HG03457 (cell line): ENCODE measurements at regions not wholly inside any gene's neighbourhood (a gene's known extent, or its start where the extent isn't known, plus 50 kb on each side); places are given as distances from the start of the nearest gene placed in this dataset.
"Not testable (repeated sequence)": the region's sequence is repeated elsewhere in the genome, so short reads cannot be mapped to it uniquely, and the experiment has no call there.

Source experiments
- ATAC-seq: cut with Tn5 transposase; IDR thresholded peaks from one replicate; pipeline ENCODE4 v1.9.1; 2021; ENCODE audit warnings: moderate number of reproducible peaks; ENCODE audit not compliant: unreplicated experiment

DNA sequence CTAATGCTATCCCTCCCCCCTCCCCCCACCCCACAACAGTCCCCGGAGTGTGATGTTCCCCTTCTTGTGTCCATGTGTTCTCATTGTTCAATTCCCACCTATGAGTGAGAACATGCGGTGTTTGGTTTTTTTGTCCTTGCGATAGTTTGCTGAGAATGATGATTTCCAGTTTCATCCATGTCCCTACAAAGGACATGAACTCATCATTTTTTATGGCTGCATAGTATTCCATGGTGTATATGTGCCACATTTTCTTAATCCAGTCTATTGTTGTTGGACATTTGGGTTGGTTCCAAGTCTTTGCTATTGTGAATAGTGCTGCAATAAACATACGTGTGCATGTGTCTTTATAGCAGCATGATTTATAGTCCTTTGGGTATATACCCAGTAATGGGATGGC is 133.7 kb upstream of the ANK3 start:
- ATAC-seq, result not testable (repeated sequence)

DNA sequence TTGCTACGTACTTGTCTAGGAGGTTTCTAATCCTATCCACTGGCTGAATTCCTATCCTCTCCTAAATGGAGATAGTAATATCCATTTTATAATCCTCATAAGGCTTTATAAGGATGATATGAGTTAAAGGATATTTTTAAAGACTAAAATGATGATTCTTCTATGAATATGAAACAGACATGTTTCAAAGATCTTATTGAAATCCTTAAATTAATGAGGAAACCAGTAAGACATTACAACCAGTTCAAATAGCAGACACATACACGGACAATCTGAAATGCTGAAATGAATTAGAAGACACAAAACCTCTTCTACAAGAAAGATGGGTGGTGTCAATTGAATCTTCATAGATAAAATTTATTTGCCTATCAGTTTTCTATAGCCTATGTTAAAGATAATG is 132.9 kb upstream of the ANK3 start:
- ATAC-seq, result no peak

DNA sequence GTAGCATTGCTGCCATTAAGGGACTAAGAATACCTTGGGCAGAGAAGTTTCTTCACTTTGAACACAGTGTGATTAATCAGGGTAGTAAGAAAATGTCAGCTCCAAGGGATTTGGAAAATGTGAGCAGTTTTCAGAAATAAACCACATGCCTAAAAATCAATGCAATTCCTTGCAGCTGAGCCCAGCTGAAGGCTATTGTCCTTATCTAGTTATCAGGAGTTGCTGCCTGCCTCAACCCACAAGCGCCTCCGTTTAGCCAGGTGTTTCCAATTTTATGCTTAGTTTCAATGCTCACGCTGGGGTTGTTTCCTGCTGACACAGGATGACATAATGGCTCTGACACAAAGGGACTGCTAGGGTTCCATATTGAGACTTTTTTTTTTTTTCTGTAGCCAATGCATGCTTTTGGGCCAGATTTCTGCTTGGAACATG is 132.3 kb upstream of the ANK3 start:
- peak; percentile 60 for ATAC-seq

DNA sequence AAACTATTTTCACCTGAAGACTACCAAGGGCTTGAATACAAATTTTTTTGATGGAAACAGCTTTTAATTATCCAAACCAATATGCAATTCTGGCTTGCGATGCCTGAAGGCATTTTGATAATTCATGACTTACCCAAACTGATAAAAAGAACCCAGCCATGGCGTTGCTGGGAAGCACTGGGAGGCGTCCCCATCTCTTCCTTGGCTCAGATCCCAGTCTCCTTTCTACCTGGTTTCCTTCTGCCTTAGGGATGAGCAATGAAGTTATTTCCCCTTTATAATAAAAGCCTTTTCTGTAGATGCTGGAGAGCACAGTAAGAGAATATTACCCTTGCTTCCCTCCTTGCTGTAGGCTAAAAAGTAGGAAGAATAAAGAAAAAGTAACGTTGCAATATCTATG is 129.1 kb upstream of the ANK3 start:
- ATAC-seq, result no peak

DNA sequence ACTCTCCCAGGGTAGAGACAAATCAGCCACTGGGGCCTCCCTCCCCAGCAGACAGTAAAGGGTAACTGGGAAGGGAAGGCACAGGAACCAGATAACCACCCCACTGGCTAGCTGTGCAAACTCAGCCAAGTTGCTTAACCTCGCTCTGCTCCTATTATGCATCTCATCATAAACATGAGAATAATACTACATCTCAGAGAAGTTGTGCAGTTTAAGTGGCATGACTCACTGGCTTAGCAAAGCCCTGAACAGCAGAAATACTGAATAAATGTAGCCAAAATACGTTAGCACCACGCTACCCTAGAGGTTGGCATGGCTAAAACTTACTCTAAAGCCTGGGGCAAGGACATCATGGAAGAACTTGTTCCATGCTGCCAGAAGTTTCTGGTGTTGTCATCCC is 128.1 kb upstream of the ANK3 start:
- no peak for ATAC-seq

DNA sequence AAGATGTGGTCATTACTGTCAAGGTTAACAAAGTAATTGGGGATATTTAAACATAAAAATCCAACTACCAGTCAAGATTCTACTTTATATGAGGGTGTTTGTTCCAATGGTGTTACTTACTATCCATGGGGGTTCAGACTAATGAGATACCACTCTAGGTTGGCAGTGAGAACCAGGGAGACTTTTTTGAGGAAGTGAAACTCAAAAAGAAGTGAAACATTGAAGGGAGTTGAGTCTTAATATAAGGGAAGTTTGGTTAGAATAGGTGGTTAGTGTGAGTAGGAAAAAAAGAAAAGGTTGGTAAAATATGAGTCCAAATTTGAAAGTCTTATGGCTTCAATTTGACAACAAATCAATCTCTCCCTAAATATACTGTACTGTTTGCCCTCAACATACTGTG is 123.6 kb upstream of the ANK3 start:
- peak; percentile 84 for ATAC-seq

DNA sequence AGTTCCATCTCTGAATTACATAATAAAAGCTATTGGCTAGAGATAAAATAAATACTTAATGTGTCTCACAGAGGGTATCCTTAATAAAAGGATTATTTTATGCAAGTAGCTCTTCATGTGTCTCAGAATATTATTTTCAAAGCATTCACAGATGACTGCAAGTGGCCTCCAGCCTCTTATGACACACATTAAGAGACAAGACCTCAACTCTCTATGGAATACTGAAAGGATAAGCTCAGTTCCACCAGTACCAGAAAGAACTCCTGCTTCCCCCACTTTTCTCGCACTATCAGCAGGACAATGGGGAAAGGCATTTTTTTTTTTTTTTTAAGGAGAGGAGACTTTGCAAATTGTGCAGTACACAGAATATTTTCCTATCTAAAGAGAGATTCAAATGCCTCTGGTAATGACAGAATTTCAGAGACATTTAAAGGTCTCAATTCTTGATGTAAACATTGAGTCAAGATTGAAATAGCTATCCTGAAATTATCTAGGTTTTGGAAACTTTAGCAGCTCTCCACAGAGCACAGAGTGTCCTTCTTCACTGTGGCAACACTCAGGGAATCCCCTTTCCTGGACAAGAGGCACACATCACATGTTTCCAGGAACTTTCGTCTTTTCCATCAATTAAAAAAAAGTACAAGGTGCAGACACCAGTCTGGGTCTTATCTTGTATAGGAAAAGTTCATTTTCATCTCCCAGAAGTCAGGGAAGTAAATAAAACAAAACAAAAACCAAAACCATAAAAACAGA is 122.0 kb upstream of the ANK3 start:
- ATAC-seq, result no peak

DNA sequence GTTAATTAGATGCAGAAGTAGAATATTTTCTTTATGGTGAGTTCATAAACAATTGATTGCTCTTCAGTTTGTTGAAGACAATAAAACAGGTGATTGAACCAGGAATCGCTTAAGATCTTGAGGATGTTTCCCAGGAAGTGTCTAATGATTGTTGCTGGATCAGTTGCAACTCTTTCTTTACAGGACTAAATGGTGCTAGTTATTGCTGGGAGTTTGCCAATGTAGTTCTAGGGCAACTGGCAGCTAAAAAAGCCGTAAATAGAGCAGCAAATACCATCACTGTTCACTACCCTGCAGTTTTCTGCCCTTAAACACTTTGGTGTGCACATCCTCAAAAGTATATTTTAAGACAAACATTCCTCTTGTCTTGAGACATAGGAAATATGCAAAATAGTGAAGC is 119.2 kb upstream of the ANK3 start:
- ATAC-seq, result no peak

DNA sequence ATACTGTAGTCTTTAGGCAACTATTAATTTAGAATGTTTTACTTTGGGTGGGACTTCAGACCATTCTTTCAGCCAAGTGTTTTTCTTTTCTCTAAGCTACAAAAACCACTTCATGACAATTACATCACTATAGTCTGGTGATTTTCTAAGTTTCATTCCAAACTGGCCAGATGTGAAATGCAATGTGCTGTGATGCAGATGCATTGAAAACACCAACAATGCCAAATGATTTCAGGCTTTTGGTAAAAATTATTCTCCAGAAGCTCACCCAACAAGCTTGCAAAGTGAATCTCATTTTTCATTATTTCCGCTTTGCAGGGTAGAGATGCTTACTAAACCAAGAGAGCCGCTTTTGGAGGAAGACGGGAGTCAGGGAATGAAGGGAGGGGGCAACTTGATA is 118.4 kb upstream of the ANK3 start:
- no peak for ATAC-seq

DNA sequence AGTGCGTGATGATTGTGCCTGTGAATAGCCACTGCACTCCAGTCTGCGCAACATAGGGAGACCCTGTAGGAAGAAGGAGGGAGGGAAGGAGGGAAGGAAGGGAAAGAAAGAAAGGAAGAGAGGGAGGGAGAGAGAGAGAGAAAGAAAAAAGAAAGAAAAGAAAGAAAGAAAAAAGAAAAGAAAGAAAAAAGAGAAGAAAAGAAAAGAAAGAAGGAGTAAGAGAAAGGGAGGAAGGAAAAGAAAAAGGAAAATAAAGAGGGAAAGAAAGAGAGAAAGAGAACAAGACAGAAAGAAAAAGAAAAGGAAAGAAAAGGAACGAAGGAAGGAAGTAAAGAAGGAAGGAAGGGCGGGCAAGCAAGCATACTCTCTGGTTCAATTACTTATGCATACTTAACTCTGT is 112.9 kb upstream of the ANK3 start:
- no peak for ATAC-seq

DNA sequence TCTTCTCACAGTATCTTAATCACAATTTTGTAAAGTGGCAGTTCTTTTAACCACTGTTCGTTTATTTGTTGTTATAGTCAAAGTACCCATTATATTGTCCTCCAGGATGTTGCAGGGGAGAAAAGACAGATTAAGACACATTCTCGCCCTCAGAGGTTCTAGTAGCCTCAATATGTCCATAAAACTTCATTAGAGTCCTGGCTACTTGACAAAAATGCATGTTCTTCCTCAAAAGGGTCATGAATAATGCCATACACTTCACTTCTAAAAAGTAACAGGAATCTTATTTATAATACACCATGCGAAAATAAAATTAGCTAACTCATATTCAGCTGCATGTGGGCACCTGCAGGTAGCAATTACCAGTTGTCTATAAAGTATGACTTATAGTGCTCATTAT is 109.3 kb upstream of the ANK3 start:
- ATAC-seq, result no peak

DNA sequence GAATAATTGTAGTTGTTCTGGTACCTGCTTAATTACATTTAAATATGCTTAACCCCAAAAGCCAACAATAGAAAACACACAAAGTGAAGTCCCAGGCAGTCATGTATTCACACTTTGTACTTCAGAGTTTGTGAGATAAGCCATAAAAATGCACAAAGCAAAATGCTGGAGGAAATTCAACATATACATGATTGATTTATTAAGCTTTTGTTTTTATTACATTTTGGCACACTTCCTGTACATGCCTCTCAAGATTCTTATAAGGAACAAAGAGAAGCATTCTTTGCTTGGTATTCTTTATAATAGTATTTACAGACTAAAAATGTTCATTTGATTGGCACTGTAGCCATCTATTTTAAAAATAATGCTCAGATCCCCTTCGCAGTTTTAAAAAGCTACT is 107.7 kb upstream of the ANK3 start:
- no peak for ATAC-seq

DNA sequence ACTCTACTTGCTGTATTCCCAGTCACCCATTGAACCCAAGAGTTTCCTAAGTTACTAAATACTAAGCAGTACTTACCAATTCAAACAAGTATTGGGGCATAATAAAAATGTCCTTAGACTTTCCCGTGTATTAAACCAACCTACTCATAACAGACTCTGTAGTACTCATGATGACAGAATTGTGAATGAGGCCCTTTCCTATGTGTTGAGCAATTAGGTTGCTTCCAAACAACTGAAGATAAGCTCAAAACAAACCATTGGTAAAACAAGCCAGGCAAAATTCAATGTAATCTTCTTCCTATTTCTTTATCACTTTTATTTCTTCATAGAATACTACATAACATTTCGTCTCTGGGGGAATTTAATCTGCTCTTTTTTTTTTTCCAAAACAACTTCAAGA is 106.5 kb upstream of the ANK3 start:
- no peak for ATAC-seq

DNA sequence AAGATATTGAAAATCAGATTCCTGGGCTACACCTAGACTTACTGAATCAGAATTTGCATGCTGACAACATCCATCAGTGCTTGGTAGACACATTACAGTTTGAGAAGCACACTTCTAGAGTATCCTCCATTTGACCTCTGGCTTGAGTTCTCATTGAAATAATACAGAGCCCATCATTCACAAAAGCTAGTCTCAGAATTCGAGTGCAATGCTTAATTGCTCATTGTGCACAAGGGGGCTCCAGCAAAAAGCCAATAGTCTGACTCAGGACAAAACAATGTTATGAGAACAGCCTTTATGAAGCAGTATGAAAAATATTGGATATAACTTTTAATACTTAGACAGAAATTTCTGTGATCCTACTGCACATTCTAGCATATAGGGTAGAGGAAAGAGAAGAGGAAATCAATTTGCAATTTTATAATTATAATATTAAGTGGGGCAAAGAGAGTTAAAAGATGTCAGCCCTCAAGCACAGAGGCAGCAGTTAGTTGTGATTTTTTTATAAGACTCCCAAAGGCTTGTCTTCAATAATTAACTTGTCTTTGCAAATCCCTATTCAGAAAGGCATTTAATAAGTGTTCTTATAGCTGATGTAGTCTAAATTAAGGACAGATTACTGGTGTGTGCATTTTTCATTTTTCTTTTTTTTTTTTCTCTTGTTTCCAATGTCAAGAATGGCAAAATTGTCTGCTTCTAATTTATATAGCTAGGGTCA is 105.8 kb upstream of the ANK3 start:
- ATAC-seq, result no peak

DNA sequence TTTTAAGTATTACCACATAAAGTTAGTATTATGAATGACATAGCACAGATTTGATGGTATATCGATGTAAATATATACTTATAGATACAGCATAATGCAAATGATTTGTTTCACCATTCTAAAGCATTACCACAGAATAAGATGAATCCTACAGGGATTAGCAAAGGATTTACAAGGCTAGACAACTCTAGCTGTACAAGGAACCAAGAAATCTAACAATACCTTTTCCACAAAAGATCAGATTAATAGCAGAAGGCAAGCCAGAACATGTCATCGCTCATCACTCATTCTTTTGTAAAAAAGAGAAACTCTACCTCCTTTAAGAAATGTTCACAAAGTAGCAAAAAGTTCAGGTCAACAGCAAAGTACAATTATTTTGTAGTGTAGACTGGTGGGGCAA is 105.1 kb upstream of the ANK3 start:
- no peak for ATAC-seq

DNA sequence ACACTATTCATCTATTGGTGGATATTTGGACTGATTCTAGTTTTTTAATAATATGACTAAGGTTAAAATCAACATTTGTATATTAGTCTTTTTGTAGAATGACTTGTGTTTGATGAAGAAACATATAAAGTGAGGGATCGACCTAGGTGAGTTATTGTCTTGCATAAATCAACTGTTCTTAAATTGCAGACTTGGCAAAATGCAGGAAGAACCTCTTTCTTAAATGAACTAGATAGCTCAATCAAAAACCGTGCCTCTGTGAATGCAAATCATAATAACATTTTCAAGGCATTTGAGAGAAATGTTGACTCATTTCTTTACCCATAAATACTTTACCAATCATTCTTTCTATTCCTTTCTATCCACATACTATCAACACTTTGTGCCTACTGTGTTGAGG is 101.5 kb upstream of the ANK3 start:
- ATAC-seq, result no peak

DNA sequence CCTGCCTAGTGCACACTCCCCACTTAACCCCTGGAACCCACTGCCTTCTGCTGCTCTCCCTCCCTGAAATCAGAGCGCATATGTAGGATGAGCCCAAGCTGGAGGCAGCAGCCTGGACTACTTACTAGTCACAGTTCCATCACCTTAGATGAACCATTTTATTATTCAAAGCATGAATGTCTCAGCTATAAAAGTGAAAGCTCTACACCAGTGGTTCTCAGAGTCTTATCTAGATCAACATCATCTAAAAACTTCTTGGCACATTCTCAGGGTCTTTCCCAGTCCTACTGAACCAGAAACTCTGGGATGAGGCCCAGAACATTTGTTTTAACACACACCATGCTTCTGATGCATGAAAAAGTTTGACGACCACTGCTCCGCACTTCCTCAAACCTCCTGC is 100.3 kb upstream of the ANK3 start:
- ATAC-seq, result no peak

DNA sequence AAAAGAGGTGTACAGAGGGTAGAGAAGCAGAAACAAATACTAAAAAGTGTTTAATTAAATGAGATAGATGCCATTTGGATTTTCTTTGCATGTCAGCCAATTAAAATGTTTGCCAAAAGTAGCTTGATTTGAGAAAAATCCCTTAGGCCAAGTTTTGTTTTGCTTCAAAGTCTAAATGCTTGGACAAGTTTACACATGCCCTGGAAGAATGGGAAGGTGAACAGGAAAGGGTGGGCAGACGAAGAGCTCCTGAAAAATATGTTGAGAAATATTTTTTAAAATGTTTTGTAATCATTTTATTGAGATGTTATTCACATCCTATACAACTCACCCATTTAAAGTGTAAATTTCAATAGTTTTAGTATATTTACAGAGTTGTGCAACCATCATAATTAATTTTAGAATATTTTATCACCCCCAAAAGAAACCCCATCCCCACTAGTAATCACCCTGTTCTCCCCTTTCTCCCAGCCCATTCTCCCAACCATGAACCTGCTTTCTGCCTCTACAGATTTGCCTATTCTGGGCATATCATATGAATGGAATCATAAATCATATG is 98.5 kb upstream of the ANK3 start:
- ATAC-seq, result no peak

DNA sequence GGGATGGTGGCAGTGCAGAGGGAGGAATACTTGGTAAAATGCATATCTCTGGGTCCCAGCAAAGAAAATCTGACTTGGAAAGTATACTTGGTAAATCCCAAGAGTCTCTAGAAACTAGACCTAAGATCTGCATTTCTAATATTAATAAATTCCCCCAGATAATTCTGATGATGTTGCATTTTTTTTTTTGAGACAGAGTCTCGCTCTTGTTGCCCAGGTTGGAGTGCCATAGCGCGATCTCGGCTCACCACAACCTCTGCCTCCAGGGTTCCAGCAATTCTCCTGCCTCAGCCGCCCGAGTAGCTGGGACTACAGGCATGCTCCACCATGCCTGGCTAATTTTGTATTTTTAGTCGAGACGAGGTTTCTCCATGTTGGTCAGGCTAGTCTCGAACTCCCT is 97.9 kb upstream of the ANK3 start:
- ATAC-seq, result no peak

DNA sequence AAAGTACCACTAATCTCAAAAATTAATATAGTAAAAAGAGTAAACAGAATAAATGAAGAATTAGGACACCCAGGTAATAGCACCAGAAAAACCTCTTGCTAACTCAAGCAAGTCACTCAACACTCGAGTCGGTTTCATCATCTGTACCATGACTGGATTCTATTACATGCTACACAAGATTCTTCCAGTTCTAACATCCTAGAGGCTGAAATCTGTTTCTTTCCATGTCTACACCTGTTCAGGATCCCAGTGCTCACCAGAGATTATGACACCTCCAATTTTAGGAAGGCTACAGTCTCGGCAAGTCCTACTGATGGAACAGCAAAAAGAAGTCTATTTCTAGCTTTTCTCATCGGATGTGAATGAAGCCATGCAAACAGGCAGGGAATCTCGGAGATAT is 95.3 kb upstream of the ANK3 start:
- ATAC-seq, result no peak

DNA sequence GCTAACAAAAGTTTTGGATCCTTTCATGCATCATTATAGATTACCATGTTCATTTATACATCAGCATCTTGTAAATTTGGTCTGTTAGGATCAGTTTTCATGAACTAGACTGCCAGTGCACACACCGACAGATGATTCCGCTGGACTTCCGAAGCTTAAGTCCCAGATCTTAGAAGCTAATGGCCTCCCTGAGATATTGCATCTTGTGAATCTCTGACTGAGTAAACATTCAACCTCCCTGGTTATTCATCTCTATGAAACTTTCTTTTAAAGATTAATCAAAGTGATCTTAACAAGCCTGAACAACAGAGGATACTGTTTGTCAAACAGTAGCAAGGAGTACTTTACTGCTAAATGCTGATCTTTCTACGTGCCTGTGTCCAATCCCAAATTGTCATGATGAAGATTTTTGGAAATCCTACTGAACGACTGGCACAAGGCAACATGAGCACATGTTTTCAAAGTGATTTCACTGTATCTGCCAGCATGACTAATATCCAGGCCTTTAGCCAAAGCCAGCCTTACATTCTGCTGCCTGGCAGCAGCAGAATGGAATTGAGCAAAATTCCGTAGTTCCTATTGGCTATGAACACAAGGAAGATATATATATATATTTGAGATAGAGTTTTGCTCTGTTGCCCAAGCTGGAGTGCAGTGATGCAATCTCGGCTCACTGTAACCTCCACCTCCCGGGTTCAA is 91.3 kb upstream of the ANK3 start:
- no peak for ATAC-seq
